ENCODE measurements at regions not wholly inside any gene's neighbourhood (a gene's known extent, or its start where the extent isn't known, plus 50 kb on each side); places are given as distances from the start of the nearest gene placed in this dataset.

- H3K36me3 ChIP-seq (ENCODE audit: insufficient read depth, low read length, poor library complexity, severe bottlenecking): no peaks in the 10 kb centered on the region
- H3K4me3 ChIP-seq (ENCODE audit: low read depth, low read length, poor library complexity, severe bottlenecking): no peak overlapping the region
- POLR2A ChIA-PET (ENCODE audit: low non-redundant PET): no interaction called here
- no peak overlapping the region for H3K27ac ChIP-seq (ENCODE audit: low read depth, low read length, poor library complexity, severe bottlenecking)
- no peaks in the 10 kb centered on the region for H3K27me3 ChIP-seq (replicated peaks; ENCODE audit: insufficient read depth, low read depth, low read length, poor library complexity)
- TF ChIP-seq EZH2 (IDR thresholded peaks at IDR 0.05; ENCODE audit: borderline replicate concordance, low read depth, low read length, poor library complexity, severe bottlenecking): no peak
- no peak for TF ChIP-seq CTCF (conservative IDR thresholded peaks at IDR 0.05; ENCODE audit: low read depth, low read length)
- no TSS peak for BruUV-seq (replicated peaks)
- CTCF ChIA-PET: no interaction called here
- no peaks in the 10 kb centered on the region for H3K9me3 ChIP-seq (ENCODE audit: low read depth, low read length, poor library complexity, severe bottlenecking)
- DNase-seq (ENCODE audit: low spot score): no peak
- intact Hi-C loops (cut with micrococcal nuclease; ENCODE audit: unreplicated experiment): no loop called here
- H3K4me1 ChIP-seq (ENCODE audit: insufficient read depth, low read length, poor library complexity, severe bottlenecking): no peaks in the 10 kb centered on the region
These were observed 547.2 kb downstream of the KCNJ2 start for GRCh38 chr17:70716551-70716950.

GRCh38 chr17:70717042-70717441 lies 547.7 kb downstream of the KCNJ2 start:
- H3K9me3 ChIP-seq (ENCODE audit: low read depth, low read length, poor library complexity, severe bottlenecking): no peaks in the 10 kb centered on the region
- CTCF ChIA-PET: no interaction called here
- H3K36me3 ChIP-seq (ENCODE audit: insufficient read depth, low read length, poor library complexity, severe bottlenecking): no peaks in the 10 kb centered on the region
- POLR2A ChIA-PET (ENCODE audit: low non-redundant PET): no interaction called here
- H3K27me3 ChIP-seq (replicated peaks; ENCODE audit: insufficient read depth, low read depth, low read length, poor library complexity): no peaks in the 10 kb centered on the region
- BruUV-seq (replicated peaks): no TSS peak
- no peaks in the 10 kb centered on the region for H3K4me1 ChIP-seq (ENCODE audit: insufficient read depth, low read length, poor library complexity, severe bottlenecking)
- no peak overlapping the region for H3K4me3 ChIP-seq (ENCODE audit: low read depth, low read length, poor library complexity, severe bottlenecking)
- TF ChIP-seq EZH2 (IDR thresholded peaks at IDR 0.05; ENCODE audit: borderline replicate concordance, low read depth, low read length, poor library complexity, severe bottlenecking): no peak
- TF ChIP-seq CTCF (conservative IDR thresholded peaks at IDR 0.05; ENCODE audit: low read depth, low read length): no peak
- DNase-seq (ENCODE audit: low spot score): no peak
- no peak overlapping the region for H3K27ac ChIP-seq (ENCODE audit: low read depth, low read length, poor library complexity, severe bottlenecking)
- intact Hi-C loops (cut with micrococcal nuclease; ENCODE audit: unreplicated experiment): no loop called here

GRCh38 chr17:70736375-70736957 lies 567.1 kb downstream of the KCNJ2 start:
- POLR2A ChIA-PET (ENCODE audit: low non-redundant PET): no interaction called here
- Histone ChIP-seq H3K27ac (ENCODE audit: low read depth, low read length, poor library complexity, severe bottlenecking) (no peak overlapping the region), H3K27me3 (replicated peaks; ENCODE audit: insufficient read depth, low read depth, low read length, poor library complexity) (peaks cover 9% of the 10 kb centered on the region), H3K9me3 (ENCODE audit: low read depth, low read length, poor library complexity, severe bottlenecking) (no peaks in the 10 kb centered on the region), H3K36me3 (ENCODE audit: insufficient read depth, low read length, poor library complexity, severe bottlenecking) (no peaks in the 10 kb centered on the region), H3K4me1 (ENCODE audit: insufficient read depth, low read length, poor library complexity, severe bottlenecking) (no peaks in the 10 kb centered on the region), H3K4me3 (ENCODE audit: low read depth, low read length, poor library complexity, severe bottlenecking) (no peak overlapping the region)
- intact Hi-C loops (cut with micrococcal nuclease; ENCODE audit: unreplicated experiment): no loop called here
- TF ChIP-seq EZH2 (IDR thresholded peaks at IDR 0.05; ENCODE audit: borderline replicate concordance, low read depth, low read length, poor library complexity, severe bottlenecking): no peak
- no peak for TF ChIP-seq CTCF (conservative IDR thresholded peaks at IDR 0.05; ENCODE audit: low read depth, low read length)
- BruUV-seq (replicated peaks): no TSS peak
- CTCF ChIA-PET: no interaction called here
- no peak for DNase-seq (ENCODE audit: low spot score)
